ENCODE measurements at regions not wholly inside any gene's neighbourhood (a gene's known extent, or its start where the extent isn't known, plus 50 kb on each side); places are given as distances from the start of the nearest gene placed in this dataset.

DNA sequence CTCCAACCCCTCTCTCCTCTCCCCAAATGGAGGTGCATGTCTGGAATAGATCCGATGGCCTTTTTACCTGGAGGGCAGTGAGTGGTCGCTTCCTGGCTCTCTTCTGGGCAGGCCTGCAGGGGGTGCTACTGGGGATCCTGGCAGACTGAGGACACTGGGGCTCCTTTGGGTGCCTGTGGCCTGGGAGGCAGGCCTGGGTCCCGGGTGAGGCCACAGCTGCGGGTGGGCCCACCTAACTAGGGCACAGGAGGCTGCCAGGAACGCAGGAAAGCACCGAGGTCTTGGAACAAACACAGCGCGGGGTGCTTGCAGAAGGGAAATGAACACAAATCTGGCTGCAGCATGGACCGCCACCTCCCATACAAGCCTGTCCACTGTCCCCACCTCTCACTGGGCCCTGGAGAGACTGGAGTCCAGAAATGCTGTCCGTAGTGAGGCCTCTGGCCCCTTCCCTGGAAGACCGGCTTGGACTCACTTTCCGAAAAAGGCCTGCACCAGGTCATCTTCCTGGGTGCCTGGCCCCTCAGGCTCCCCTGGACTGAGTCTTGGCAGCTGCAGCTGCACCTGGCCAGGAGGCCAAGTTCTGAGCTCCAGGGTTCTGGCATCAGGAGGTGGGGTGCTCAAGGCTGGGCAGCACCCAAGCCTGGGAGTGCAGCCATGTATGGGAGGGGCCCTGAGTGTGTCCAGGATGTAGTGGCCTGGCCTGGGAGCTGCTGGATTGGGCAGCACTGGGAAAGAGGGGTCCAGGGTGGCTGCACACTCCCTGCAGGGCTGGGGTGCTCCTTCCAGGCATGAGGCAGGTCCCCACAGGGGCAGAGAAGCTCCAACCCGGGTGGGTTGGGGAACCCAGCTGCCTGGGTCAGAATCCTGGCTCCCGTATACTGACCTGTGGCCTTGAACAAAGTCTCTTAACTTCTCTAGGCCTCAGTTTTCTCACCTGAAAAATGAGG is 195.1 kb downstream of the IRF8 start:
- intact Hi-C loops (cut with micrococcal nuclease; ENCODE audit: unreplicated experiment) (no loop called here), in situ Hi-C loops (cut with MboI) (no loop called here)
- Histone ChIP-seq H3K4me1 (ENCODE audit: control insufficient read depth, insufficient read depth, low read length) (peaks cover 8% of the 10 kb centered on the region; the same call in 1 of the 2 replicates), H2AFZ (ENCODE audit: control insufficient read depth, low read depth, low read length) (no peak overlapping the region), H3K4me2 (ENCODE audit: control insufficient read depth, insufficient read depth) (no peak overlapping the region), H3K9ac (ENCODE audit: control insufficient read depth, insufficient read depth, low read length) (no peak overlapping the region), H3K27ac (ENCODE audit: control insufficient read depth, insufficient read depth) (no peak overlapping the region), H3K27me3 (replicated peaks in 1 of 2; ENCODE audit: control insufficient read depth in 2 of 2, insufficient read depth in 2 of 2, low read length in 1 of 2) (no peaks in the 10 kb centered on the region; a peak in 1 of 4 replicates), H3K79me2 (ENCODE audit: control insufficient read depth, insufficient read depth, low read length) (no peaks in the 10 kb centered on the region), H3K9me3 (replicated peaks; ENCODE audit: control insufficient read depth, insufficient read depth, low read length) (no peaks in the 10 kb centered on the region), H3K4me3 (no peak overlapping the region), H3K36me3 (ENCODE audit: control insufficient read depth in 2 of 2, insufficient read depth in 2 of 2, low read length in 1 of 2) (no peaks in the 10 kb centered on the region), H4K20me1 (ENCODE audit: control insufficient read depth, insufficient read depth) (no peaks in the 10 kb centered on the region)
- SMC1A ChIA-PET (ENCODE audit: uncharacterized antibody, unreplicated experiment), result no interaction called here
- no peak for FAIRE-seq
- 46% methylated on average over 14 of the region's 14 CpGs for WGBS (ENCODE audit: insufficient coverage, insufficient replicate concordance, low lambda C conversion rate, missing lambda C conversion rate)
- POLR2A ChIA-PET, result no interaction called here
- CTCF ChIA-PET, result interaction anchor here (1.1 kb wide), 1 partner anchor 21 kb away, joined by 3 read pairs; no protein-coding TSS in a partner anchor
- BruUV-seq (replicated peaks), result no TSS peak
- RAD21 ChIA-PET (ENCODE audit: unreplicated experiment), result interaction anchor here (0.7 kb wide), 1 partner anchor 19 kb away, joined by 3 read pairs; no protein-coding TSS in a partner anchor
- TF ChIP-seq CEBPB (IDR thresholded peaks at IDR 0.05; ENCODE audit: borderline replicate concordance in 1 of 2, low read depth in 2 of 2, low read length in 2 of 2) (no peak), CHD2 (IDR thresholded peaks at IDR 0.05; ENCODE audit: borderline replicate concordance, low read depth, low read length) (no peak), DPF2 (IDR thresholded peaks at IDR 0.05) (no peak), FOS (IDR thresholded peaks at IDR 0.05; ENCODE audit: borderline replicate concordance, extremely low read depth, insufficient read length) (no peak)
- TF ChIP-seq, protein P1, sequence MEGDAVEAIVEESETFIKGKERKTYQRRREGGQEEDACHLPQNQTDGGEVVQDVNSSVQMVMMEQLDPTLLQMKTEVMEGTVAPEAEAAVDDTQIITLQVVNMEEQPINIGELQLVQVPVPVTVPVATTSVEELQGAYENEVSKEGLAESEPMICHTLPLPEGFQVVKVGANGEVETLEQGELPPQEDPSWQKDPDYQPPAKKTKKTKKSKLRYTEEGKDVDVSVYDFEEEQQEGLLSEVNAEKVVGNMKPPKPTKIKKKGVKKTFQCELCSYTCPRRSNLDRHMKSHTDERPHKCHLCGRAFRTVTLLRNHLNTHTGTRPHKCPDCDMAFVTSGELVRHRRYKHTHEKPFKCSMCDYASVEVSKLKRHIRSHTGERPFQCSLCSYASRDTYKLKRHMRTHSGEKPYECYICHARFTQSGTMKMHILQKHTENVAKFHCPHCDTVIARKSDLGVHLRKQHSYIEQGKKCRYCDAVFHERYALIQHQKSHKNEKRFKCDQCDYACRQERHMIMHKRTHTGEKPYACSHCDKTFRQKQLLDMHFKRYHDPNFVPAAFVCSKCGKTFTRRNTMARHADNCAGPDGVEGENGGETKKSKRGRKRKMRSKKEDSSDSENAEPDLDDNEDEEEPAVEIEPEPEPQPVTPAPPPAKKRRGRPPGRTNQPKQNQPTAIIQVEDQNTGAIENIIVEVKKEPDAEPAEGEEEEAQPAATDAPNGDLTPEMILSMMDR (IDR thresholded peaks at IDR 0.05 in 2 of 3, conservative IDR thresholded peaks at IDR 0.05 in 1 of 3; ENCODE audit: control insufficient read depth in 2 of 3, extremely low read depth in 1 of 3, insufficient read depth in 1 of 3, low read depth in 3 of 3, low read length in 3 of 3), result 0 out of 6 replicates have a peak, but pooled peaks of 2 of the 3 experiments have one; percentile 3 to 10
- no peak for ATAC-seq
- DNase-seq (ENCODE audit: low read depth, low spot score), result no peak

All from GM12878 (cell line).